ENCODE measurements at regions not wholly inside any gene's neighbourhood (a gene's known extent, or its start where the extent isn't known, plus 50 kb on each side); places are given as distances from the start of the nearest gene placed in this dataset.

GRCh38 chr3:103459815-103460214, 1025.0 kb downstream of the ZPLD1 start:
- Histone ChIP-seq H3K27ac (ENCODE audit: low read depth, low read length) (no peak overlapping the region), H3K4me3 (ENCODE audit: low read depth, low read length) (no peak overlapping the region), H3K9me3 (ENCODE audit: control insufficient read depth, insufficient read depth, low read depth, low read length) (no peaks in the 10 kb centered on the region), H3K36me3 (ENCODE audit: control insufficient read depth, insufficient read depth, low read length) (no peaks in the 10 kb centered on the region), H3K4me1 (ENCODE audit: control insufficient read depth, insufficient read depth, low read length) (no peaks in the 10 kb centered on the region), H3K9ac (ENCODE audit: low read length) (no peak overlapping the region), H3K27me3 (ENCODE audit: control insufficient read depth, insufficient read depth, low read length) (no peaks in the 10 kb centered on the region)

GRCh38 chr3:103470498-103470897, 1035.7 kb downstream of the ZPLD1 start:
- Histone ChIP-seq H3K4me1 (ENCODE audit: control insufficient read depth, insufficient read depth, low read length) (no peaks in the 10 kb centered on the region), H3K27ac (ENCODE audit: low read depth, low read length) (no peak overlapping the region), H3K9ac (ENCODE audit: low read length) (no peak overlapping the region), H3K9me3 (ENCODE audit: control insufficient read depth, insufficient read depth, low read depth, low read length) (no peaks in the 10 kb centered on the region), H3K36me3 (ENCODE audit: control insufficient read depth, insufficient read depth, low read length) (no peaks in the 10 kb centered on the region), H3K27me3 (ENCODE audit: control insufficient read depth, insufficient read depth, low read length) (no peaks in the 10 kb centered on the region), H3K4me3 (ENCODE audit: low read depth, low read length) (no peak overlapping the region)

DNA sequence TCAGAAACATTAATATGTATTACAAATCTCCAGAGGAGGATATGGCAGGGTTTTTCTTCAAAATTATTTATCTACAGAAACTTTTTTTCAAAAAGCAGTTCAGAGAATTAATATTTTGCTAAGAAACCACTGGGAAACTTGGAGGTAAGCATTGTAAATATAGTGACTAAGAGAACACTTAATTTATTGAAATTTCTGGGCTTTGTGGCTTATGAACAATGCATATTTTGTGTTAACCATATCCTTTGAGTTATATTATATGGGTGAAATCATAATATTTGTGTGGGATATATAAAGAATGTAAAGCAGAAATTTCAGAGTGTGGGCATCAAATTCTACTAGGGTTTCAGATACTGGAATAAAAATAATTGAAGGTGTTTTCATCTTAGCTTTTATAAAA, 1059.2 kb downstream of the ZPLD1 start:
- Histone ChIP-seq H3K4me1 (ENCODE audit: control insufficient read depth, insufficient read depth, low read length) (no peaks in the 10 kb centered on the region), H3K9me3 (ENCODE audit: control insufficient read depth, insufficient read depth, low read depth, low read length) (no peaks in the 10 kb centered on the region), H3K27me3 (ENCODE audit: control insufficient read depth, insufficient read depth, low read length) (no peaks in the 10 kb centered on the region), H3K27ac (ENCODE audit: low read depth, low read length) (no peak overlapping the region), H3K36me3 (ENCODE audit: control insufficient read depth, insufficient read depth, low read length) (no peaks in the 10 kb centered on the region), H3K9ac (ENCODE audit: low read length) (no peak overlapping the region), H3K4me3 (ENCODE audit: low read depth, low read length) (no peak overlapping the region)

- H3K4me1 ChIP-seq (ENCODE audit: control insufficient read depth, insufficient read depth, low read length) = no peaks in the 10 kb centered on the region
- no peak overlapping the region for H3K27ac ChIP-seq (ENCODE audit: low read depth, low read length)
- no peak overlapping the region for H3K4me3 ChIP-seq (ENCODE audit: low read depth, low read length)
- no peaks in the 10 kb centered on the region for H3K36me3 ChIP-seq (ENCODE audit: control insufficient read depth, insufficient read depth, low read length)
- H3K9ac ChIP-seq (ENCODE audit: low read length) = no peak overlapping the region
- H3K9me3 ChIP-seq (ENCODE audit: control insufficient read depth, insufficient read depth, low read depth, low read length) = no peaks in the 10 kb centered on the region
- H3K27me3 ChIP-seq (ENCODE audit: control insufficient read depth, insufficient read depth, low read length) = no peaks in the 10 kb centered on the region
Measured at GRCh38 chr3:103494512-103494911, 1059.7 kb downstream of the ZPLD1 start.

- H3K27me3 ChIP-seq (ENCODE audit: control insufficient read depth, insufficient read depth, low read length) = no peaks in the 10 kb centered on the region
- no peaks in the 10 kb centered on the region for H3K9me3 ChIP-seq (ENCODE audit: control insufficient read depth, insufficient read depth, low read depth, low read length)
- H3K27ac ChIP-seq (ENCODE audit: low read depth, low read length) = no peak overlapping the region
- H3K36me3 ChIP-seq (ENCODE audit: control insufficient read depth, insufficient read depth, low read length) = no peaks in the 10 kb centered on the region
- H3K9ac ChIP-seq (ENCODE audit: low read length) = no peak overlapping the region
- H3K4me3 ChIP-seq (ENCODE audit: low read depth, low read length) = no peak overlapping the region
- H3K4me1 ChIP-seq (ENCODE audit: control insufficient read depth, insufficient read depth, low read length) = no peaks in the 10 kb centered on the region
Measured at GRCh38 chr3:103495186-103495585, 1060.4 kb downstream of the ZPLD1 start.

DNA sequence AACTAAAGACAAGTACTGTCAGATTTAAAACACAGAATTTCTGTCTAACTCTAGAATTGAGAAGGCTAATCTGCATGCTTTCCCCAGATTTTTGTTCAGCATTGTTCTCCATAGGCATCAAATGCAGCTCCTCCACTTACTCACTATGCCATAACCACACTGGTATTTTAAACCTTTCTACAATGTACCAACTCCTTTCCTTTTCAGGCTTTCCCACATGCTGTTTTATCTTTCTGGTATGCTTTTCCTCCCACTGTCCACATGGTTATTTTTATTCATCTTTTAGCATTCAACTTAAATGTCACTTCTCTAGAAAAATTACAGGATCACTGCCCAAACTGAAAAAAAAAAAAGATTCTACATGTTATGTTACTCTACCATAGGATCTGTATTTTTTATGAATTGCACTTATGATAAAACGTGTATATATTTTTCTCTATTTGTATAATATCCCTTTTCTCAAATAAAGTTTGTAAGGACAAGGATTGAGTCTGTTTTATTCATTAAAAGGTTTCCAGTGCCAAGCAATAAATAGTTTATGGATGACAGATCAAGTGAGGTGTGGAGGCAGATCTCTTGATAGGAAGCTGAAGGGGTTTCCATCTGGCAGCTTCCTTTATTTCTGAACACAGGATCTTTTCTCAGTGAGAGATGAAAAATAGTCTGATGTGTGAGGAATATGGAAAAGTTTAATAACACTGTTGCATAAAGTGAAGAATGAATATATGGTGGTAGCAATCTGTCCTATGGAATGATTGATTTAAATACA, 1064.5 kb downstream of the ZPLD1 start:
- Histone ChIP-seq H3K9me3 (ENCODE audit: control insufficient read depth, insufficient read depth, low read depth, low read length) (no peaks in the 10 kb centered on the region), H3K9ac (ENCODE audit: low read length) (no peak overlapping the region), H3K4me3 (ENCODE audit: low read depth, low read length) (no peak overlapping the region), H3K27me3 (ENCODE audit: control insufficient read depth, insufficient read depth, low read length) (no peaks in the 10 kb centered on the region), H3K27ac (ENCODE audit: low read depth, low read length) (no peak overlapping the region), H3K36me3 (ENCODE audit: control insufficient read depth, insufficient read depth, low read length) (no peaks in the 10 kb centered on the region), H3K4me1 (ENCODE audit: control insufficient read depth, insufficient read depth, low read length) (no peaks in the 10 kb centered on the region)

- Histone ChIP-seq H3K9me3 (ENCODE audit: control insufficient read depth, insufficient read depth, low read depth, low read length) (no peaks in the 10 kb centered on the region), H3K9ac (ENCODE audit: low read length) (no peak overlapping the region), H3K4me3 (ENCODE audit: low read depth, low read length) (no peak overlapping the region), H3K4me1 (ENCODE audit: control insufficient read depth, insufficient read depth, low read length) (no peaks in the 10 kb centered on the region), H3K27ac (ENCODE audit: low read depth, low read length) (no peak overlapping the region), H3K36me3 (ENCODE audit: control insufficient read depth, insufficient read depth, low read length) (no peaks in the 10 kb centered on the region), H3K27me3 (ENCODE audit: control insufficient read depth, insufficient read depth, low read length) (no peaks in the 10 kb centered on the region)
Measured at GRCh38 chr3:103499967-103500366, 1065.2 kb downstream of the ZPLD1 start.

GRCh38 chr3:103510760-103511159, 1075.9 kb downstream of the ZPLD1 start:
- Histone ChIP-seq H3K27me3 (ENCODE audit: control insufficient read depth, insufficient read depth, low read length) (no peaks in the 10 kb centered on the region), H3K27ac (ENCODE audit: low read depth, low read length) (no peak overlapping the region), H3K4me3 (ENCODE audit: low read depth, low read length) (no peak overlapping the region), H3K4me1 (ENCODE audit: control insufficient read depth, insufficient read depth, low read length) (peaks cover 9% of the 10 kb centered on the region; the same call in 1 of the 2 replicates), H3K9me3 (ENCODE audit: control insufficient read depth, insufficient read depth, low read depth, low read length) (peaks cover 5% of the 10 kb centered on the region; the same call in 1 of the 2 replicates), H3K36me3 (ENCODE audit: control insufficient read depth, insufficient read depth, low read length) (no peaks in the 10 kb centered on the region), H3K9ac (ENCODE audit: low read length) (no peak overlapping the region)

DNA sequence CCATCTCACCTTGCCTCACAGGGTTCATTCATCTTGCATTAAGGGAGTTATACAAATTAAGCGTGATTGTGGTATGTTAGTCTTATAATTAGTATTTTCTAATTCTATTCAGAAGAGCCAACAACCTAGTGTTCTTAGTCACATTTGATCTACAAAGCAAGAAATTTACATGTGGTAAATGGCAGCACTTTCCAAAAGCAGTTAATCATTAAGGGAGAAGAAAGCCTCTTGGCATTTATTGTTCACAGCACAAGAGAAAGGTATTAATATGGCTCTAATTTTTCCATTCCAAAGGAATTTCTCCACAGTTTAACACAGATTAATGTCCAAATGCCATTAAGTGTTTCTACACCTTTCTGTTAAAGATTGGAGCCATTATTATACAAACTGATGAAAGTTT, 1077.1 kb downstream of the ZPLD1 start:
- no peak overlapping the region for H3K27ac ChIP-seq (ENCODE audit: low read depth, low read length)
- peaks cover 9% of the 10 kb centered on the region; the same call in 1 of the 2 replicates for H3K4me1 ChIP-seq (ENCODE audit: control insufficient read depth, insufficient read depth, low read length)
- no peak overlapping the region for H3K4me3 ChIP-seq (ENCODE audit: low read depth, low read length)
- no peak overlapping the region for H3K9ac ChIP-seq (ENCODE audit: low read length)
- no peaks in the 10 kb centered on the region for H3K27me3 ChIP-seq (ENCODE audit: control insufficient read depth, insufficient read depth, low read length)
- no peaks in the 10 kb centered on the region for H3K36me3 ChIP-seq (ENCODE audit: control insufficient read depth, insufficient read depth, low read length)
- no peaks in the 10 kb centered on the region for H3K9me3 ChIP-seq (ENCODE audit: control insufficient read depth, insufficient read depth, low read depth, low read length)

- Histone ChIP-seq H3K36me3 (ENCODE audit: control insufficient read depth, insufficient read depth, low read length) (no peaks in the 10 kb centered on the region), H3K4me3 (ENCODE audit: low read depth, low read length) (no peak overlapping the region), H3K4me1 (ENCODE audit: control insufficient read depth, insufficient read depth, low read length) (peaks cover 9% of the 10 kb centered on the region; the same call in 1 of the 2 replicates), H3K27ac (ENCODE audit: low read depth, low read length) (no peak overlapping the region), H3K27me3 (ENCODE audit: control insufficient read depth, insufficient read depth, low read length) (no peaks in the 10 kb centered on the region), H3K9me3 (ENCODE audit: control insufficient read depth, insufficient read depth, low read depth, low read length) (no peaks in the 10 kb centered on the region), H3K9ac (ENCODE audit: low read length) (no peak overlapping the region)
Measured at GRCh38 chr3:103512595-103512994, 1077.8 kb downstream of the ZPLD1 start.

DNA sequence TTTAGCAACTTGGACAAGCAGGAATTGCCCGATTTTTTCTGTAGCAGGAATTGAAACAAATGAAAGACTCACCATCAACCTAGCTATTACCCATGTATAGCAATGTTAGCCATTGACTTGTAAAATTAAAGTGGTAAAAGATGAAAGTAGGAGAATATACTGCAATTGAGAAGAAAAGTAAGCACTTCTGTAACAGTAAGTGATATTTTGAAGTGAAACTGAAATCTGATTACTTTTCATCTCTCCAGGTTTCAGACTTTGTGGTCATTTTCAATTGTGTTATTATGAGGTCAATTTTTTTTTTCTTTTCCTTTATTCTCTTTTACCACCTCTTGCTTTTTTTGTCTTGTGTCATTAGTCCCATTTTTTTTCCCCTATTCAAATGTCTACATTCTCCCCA, 1078.2 kb downstream of the ZPLD1 start:
- Histone ChIP-seq H3K27me3 (ENCODE audit: control insufficient read depth, insufficient read depth, low read length) (no peaks in the 10 kb centered on the region), H3K36me3 (ENCODE audit: control insufficient read depth, insufficient read depth, low read length) (no peaks in the 10 kb centered on the region), H3K4me3 (ENCODE audit: low read depth, low read length) (no peak overlapping the region), H3K9me3 (ENCODE audit: control insufficient read depth, insufficient read depth, low read depth, low read length) (no peaks in the 10 kb centered on the region), H3K4me1 (ENCODE audit: control insufficient read depth, insufficient read depth, low read length) (peaks cover 9% of the 10 kb centered on the region; the same call in 1 of the 2 replicates), H3K27ac (ENCODE audit: low read depth, low read length) (no peak overlapping the region), H3K9ac (ENCODE audit: low read length) (no peak overlapping the region)
